HG02759 (cell line): ENCODE measurements at regions not wholly inside any gene's neighbourhood (a gene's known extent, or its start where the extent isn't known, plus 50 kb on each side); places are given as distances from the start of the nearest gene placed in this dataset.

ENCODE experiments used
- ATAC-seq: cut with Tn5 transposase; IDR thresholded peaks from one replicate; pipeline ENCODE4 v1.9.1; 2021; ENCODE audit warnings: mild to moderate bottlenecking, moderate library complexity; ENCODE audit not compliant: unreplicated experiment

- ATAC-seq = no peak
Measured at GRCh38 chr5:63374085-63374484, 588.2 kb downstream of the HTR1A start.

- no peak for ATAC-seq
Measured at GRCh38 chr5:63351164-63351563, 611.1 kb downstream of the HTR1A start.

- ATAC-seq = no peak
Measured at GRCh38 chr5:63346451-63346850, 615.8 kb downstream of the HTR1A start.

GRCh38 chr5:63341442-63341841, 620.8 kb downstream of the HTR1A start:
- ATAC-seq = no peak

- no peak for ATAC-seq
Measured at GRCh38 chr5:63323926-63324325, 638.3 kb downstream of the HTR1A start.

GRCh38 chr5:63314551-63314950, 647.7 kb downstream of the HTR1A start:
- ATAC-seq = no peak

- no peak for ATAC-seq
Measured at GRCh38 chr5:63310644-63311043, 651.6 kb downstream of the HTR1A start.

GRCh38 chr5:63306909-63307308, 655.3 kb downstream of the HTR1A start:
- no peak for ATAC-seq

GRCh38 chr5:63293317-63293716, 668.9 kb downstream of the HTR1A start:
- no peak for ATAC-seq

GRCh38 chr5:63286724-63287123, 675.5 kb downstream of the HTR1A start:
- ATAC-seq = no peak

GRCh38 chr5:63263411-63263810, 684.8 kb downstream of the LRRC70 start:
- no peak for ATAC-seq

- no peak for ATAC-seq
Measured at GRCh38 chr5:63262185-63262981, 683.8 kb downstream of the LRRC70 start.

- ATAC-seq = no peak
Measured at GRCh38 chr5:63261695-63262094, 683.1 kb downstream of the LRRC70 start.

GRCh38 chr5:63255594-63255993, 677.0 kb downstream of the LRRC70 start:
- ATAC-seq = no peak

GRCh38 chr5:63250939-63251338, 672.3 kb downstream of the LRRC70 start:
- ATAC-seq = no peak

- no peak for ATAC-seq
Measured at GRCh38 chr5:63249960-63250359, 671.3 kb downstream of the LRRC70 start.

GRCh38 chr5:63247651-63248050, 669.0 kb downstream of the LRRC70 start:
- no peak for ATAC-seq

GRCh38 chr5:63245271-63245670, 666.7 kb downstream of the LRRC70 start:
- no peak for ATAC-seq

GRCh38 chr5:63240063-63240755, 661.6 kb downstream of the LRRC70 start:
- no peak for ATAC-seq

GRCh38 chr5:63233911-63234310, 655.3 kb downstream of the LRRC70 start:
- no peak for ATAC-seq

- no peak for ATAC-seq
Measured at GRCh38 chr5:63233361-63233760, 654.7 kb downstream of the LRRC70 start.

- no peak for ATAC-seq
Measured at GRCh38 chr5:63230754-63231153, 652.1 kb downstream of the LRRC70 start.
